Loucy (cell line): ENCODE measurements at regions not wholly inside any gene's neighbourhood (a gene's known extent, or its start where the extent isn't known, plus 50 kb on each side); places are given as distances from the start of the nearest gene placed in this dataset.
"Not testable (repeated sequence)": the region's sequence is repeated elsewhere in the genome, so short reads cannot be mapped to it uniquely, and the experiment has no call there.

Experiments
- CTCF ChIP-seq: fragments of 200-600 bp; sonication (generic); conservative IDR thresholded peaks from 2 replicates; pipeline ENCODE4 v1.5.1; 2014; ENCODE audit warnings: mild to moderate bottlenecking, antibody characterized with exemption, low read length
- EZH2phosphoT487 ChIP-seq: fragments of 200-600 bp; IDR thresholded peaks from 2 replicates; pipeline ENCODE4 v1.6.1; 2018; ENCODE audit warnings: antibody characterized with exemption, mild to moderate bottlenecking, moderate library complexity, borderline replicate concordance

GRCh38 chr2:53586733-53587612 lies 180.6 kb upstream of the CHAC2 start:
- TF ChIP-seq CTCF, EZH2phosphoT487: not testable (repeated sequence)
